ENCODE measurements at regions not wholly inside any gene's neighbourhood (a gene's known extent, or its start where the extent isn't known, plus 50 kb on each side); places are given as distances from the start of the nearest gene placed in this dataset.

GRCh38 chr6:25058941-25059340 is 123.2 kb upstream of the RIPOR2 start:
- Histone ChIP-seq H3K9me3 (ENCODE audit: control insufficient read depth in 1 of 2, insufficient read depth in 1 of 2, low read length in 2 of 2) (no peaks in the 10 kb centered on the region), H3K27me3 (ENCODE audit: control insufficient read depth in 1 of 2, insufficient read depth in 2 of 2, low read length in 2 of 2) (no peaks in the 10 kb centered on the region), H3K27ac (ENCODE audit: low read depth in 1 of 2, low read length in 2 of 2) (no peak overlapping the region), H3K4me1 (ENCODE audit: insufficient read depth, low read length) (peaks cover 39% of the 10 kb centered on the region), H3K36me3 (ENCODE audit: insufficient read depth, low read length) (no peaks in the 10 kb centered on the region), H3K4me3 (ENCODE audit: low read length) (no peak overlapping the region)
- intact Hi-C loops (cut with DNase I, micrococcal nuclease) = no loop called here
- TF ChIP-seq CTCF (IDR thresholded peaks at IDR 0.05) = no peak
- no peaks in the 10 kb centered on the region for H3K9me3 Mint-ChIP-seq
- ChIA-PET POLR2A (no interaction called here), CTCF (no interaction called here)
- no peak for DNase-seq
- peaks cover 39% of the 10 kb centered on the region for H3K4me1 Mint-ChIP-seq (ENCODE audit: low read depth)
- no peaks in the 10 kb centered on the region for H3K27me3 Mint-ChIP-seq
- H3K4me3 Mint-ChIP-seq = no peak overlapping the region
- no peak for ATAC-seq (ENCODE audit: poor library complexity)
- H3K27ac Mint-ChIP-seq = no peak overlapping the region
- no peaks in the 10 kb centered on the region for H3K36me3 Mint-ChIP-seq (ENCODE audit: low read depth)

DNA sequence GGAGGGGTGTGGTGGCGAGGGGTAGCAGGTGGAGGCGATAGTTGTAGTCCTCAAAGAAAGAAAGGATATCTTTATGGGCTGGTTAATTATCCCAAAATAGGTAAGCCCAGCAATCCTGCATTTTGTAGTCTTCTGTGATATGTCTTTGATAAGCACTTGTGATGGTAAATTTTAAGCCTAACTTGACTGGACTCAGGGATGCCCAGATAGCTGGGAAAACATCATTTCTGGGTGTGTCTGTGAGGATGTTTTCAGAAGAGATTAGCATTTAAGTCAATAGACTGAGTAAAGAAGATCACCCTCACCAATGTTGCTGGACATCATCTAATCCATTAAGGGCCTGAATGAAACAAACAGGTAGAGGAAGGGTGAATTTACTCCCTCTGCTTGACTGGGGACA is 124.8 kb upstream of the RIPOR2 start:
- Histone ChIP-seq H3K4me3 (ENCODE audit: low read length) (no peak overlapping the region), H3K36me3 (ENCODE audit: insufficient read depth, low read length) (no peaks in the 10 kb centered on the region), H3K9me3 (ENCODE audit: control insufficient read depth in 1 of 2, insufficient read depth in 1 of 2, low read length in 2 of 2) (no peaks in the 10 kb centered on the region), H3K27ac (ENCODE audit: low read depth in 1 of 2, low read length in 2 of 2) (no peak overlapping the region), H3K27me3 (ENCODE audit: control insufficient read depth in 1 of 2, insufficient read depth in 2 of 2, low read length in 2 of 2) (no peaks in the 10 kb centered on the region), H3K4me1 (ENCODE audit: insufficient read depth, low read length) (peaks cover 25% of the 10 kb centered on the region)
- intact Hi-C loops (cut with DNase I, micrococcal nuclease) = no loop called here
- no peaks in the 10 kb centered on the region for H3K27me3 Mint-ChIP-seq
- H3K36me3 Mint-ChIP-seq (ENCODE audit: low read depth) = no peaks in the 10 kb centered on the region
- H3K4me1 Mint-ChIP-seq (ENCODE audit: low read depth) = peaks cover 26% of the 10 kb centered on the region
- no peak for ATAC-seq (ENCODE audit: poor library complexity)
- no peaks in the 10 kb centered on the region for H3K9me3 Mint-ChIP-seq
- H3K4me3 Mint-ChIP-seq = no peak overlapping the region
- ChIA-PET CTCF (interaction anchor here (0.7 to 2.1 kb wide), 4 partner anchors 10 to 79 kb away, joined by 3 to 10 read pairs (median 6); no protein-coding TSS in a partner anchor), POLR2A (interaction anchor here (0.5 kb wide), 1 partner anchor 313 kb away, joined by 3 read pairs; no protein-coding TSS in a partner anchor)
- no peak for TF ChIP-seq CTCF (IDR thresholded peaks at IDR 0.05)
- no peak for DNase-seq
- no peak overlapping the region for H3K27ac Mint-ChIP-seq

- Mint-ChIP-seq H3K27ac (no peak overlapping the region), H3K4me3 (no peak overlapping the region), H3K9me3 (no peaks in the 10 kb centered on the region), H3K36me3 (ENCODE audit: low read depth) (no peaks in the 10 kb centered on the region), H3K4me1 (ENCODE audit: low read depth) (peaks cover 17% of the 10 kb centered on the region), H3K27me3 (no peaks in the 10 kb centered on the region)
- DNase-seq (no peak), ATAC-seq (ENCODE audit: poor library complexity) (no peak)
- no peaks in the 10 kb centered on the region for H3K36me3 ChIP-seq (ENCODE audit: insufficient read depth, low read length)
- H3K27ac ChIP-seq (ENCODE audit: low read depth in 1 of 2, low read length in 2 of 2) = no peak overlapping the region
- ChIA-PET CTCF (interaction anchor here (0.7 to 2.7 kb wide), 5 partner anchors 9 to 79 kb away, joined by 3 to 14 read pairs (median 9); no protein-coding TSS in a partner anchor), POLR2A (no interaction called here)
- H3K4me3 ChIP-seq (ENCODE audit: low read length) = no peak overlapping the region
- H3K27me3 ChIP-seq (ENCODE audit: control insufficient read depth in 1 of 2, insufficient read depth in 2 of 2, low read length in 2 of 2) = no peaks in the 10 kb centered on the region
- no peak for TF ChIP-seq CTCF (IDR thresholded peaks at IDR 0.05)
- H3K4me1 ChIP-seq (ENCODE audit: insufficient read depth, low read length) = peaks cover 16% of the 10 kb centered on the region
- intact Hi-C loops (cut with DNase I, micrococcal nuclease) = no loop called here
- H3K9me3 ChIP-seq (ENCODE audit: control insufficient read depth in 1 of 2, insufficient read depth in 1 of 2, low read length in 2 of 2) = no peaks in the 10 kb centered on the region
Measured at GRCh38 chr6:25061289-25061936, 125.7 kb upstream of the RIPOR2 start.

All from CD4-positive, alpha-beta T cell (primary cell).